Panc1 (cell line): ENCODE measurements at regions not wholly inside any gene's neighbourhood (a gene's known extent, or its start where the extent isn't known, plus 50 kb on each side); places are given as distances from the start of the nearest gene placed in this dataset.

ENCODE experiments used
- ATAC-seq: fragments of 200-7000 bp; cut with Tn5 transposase; 2 replicates; pipeline ENCODE4 v1.9.1; 2020; ENCODE audit warnings: mild to moderate bottlenecking, moderate library complexity
- BruUV-seq: library from RNA; stranded (reverse); fragments of 400-500 nt; replicated peaks from 2 replicates; lab custom pipeline; 2021; lab: Mats Ljungman, UMichigan
- CTCF ChIA-PET: fragments of 300-600 bp; sonication (Branson Sonifier 250); formaldehyde crosslinking; loops from one replicate; lab custom pipeline; 2022; ENCODE audit warnings: antibody characterized with exemption; lab: Charles Lee
- POLR2A ChIA-PET: fragments of 300-600 bp; sonication (Branson Sonifier 250); formaldehyde crosslinking; loops from one replicate; lab custom pipeline; 2022; ENCODE audit warnings: antibody characterized with exemption; lab: Charles Lee
- DNase-seq: peaks from one replicate; pipeline ENCODE4 v3.0.0-alpha.2; 2010; ENCODE audit warnings: low read depth, low spot score
- H3K27ac ChIP-seq: 2 replicates; pipeline ENCODE4 v1.5.1; 2011; ENCODE audit warnings: mild to moderate bottlenecking, low read length, inconsistent platforms
- H3K27me3 ChIP-seq: fragments of 200-500 bp; sonication (Bioruptor generic); 2 replicates; pipeline ENCODE4 v1.6.0; 2014; ENCODE audit warnings: low read length, inconsistent platforms; ENCODE audit not compliant: control insufficient read depth, insufficient read depth
- H3K36me3 ChIP-seq: fragments of 200-500 bp; sonication (Bioruptor generic); 2 replicates; pipeline ENCODE4 v1.5.1; 2014; ENCODE audit warnings: inconsistent platforms, mild to moderate bottlenecking, low read length, moderate library complexity; ENCODE audit not compliant: control insufficient read depth, insufficient read depth
- H3K4me1 ChIP-seq: 2 replicates; pipeline ENCODE4 v1.5.1; 2011; ENCODE audit warnings: inconsistent platforms, mild to moderate bottlenecking, low read length, moderate library complexity; ENCODE audit not compliant: control insufficient read depth, insufficient read depth
- H3K4me3 ChIP-seq, 2 experiments: 2 replicates each; pipeline ENCODE4 v1.5.1; 2011 to 2012; ENCODE audit warnings: low read depth in 2 of 2, low read length in 2 of 2, mild to moderate bottlenecking in 2 of 2, inconsistent platforms in 1 of 2, moderate library complexity in 1 of 2
- H3K9me3 ChIP-seq: fragments of 200-500 bp; sonication (Bioruptor generic); 2 replicates; pipeline ENCODE4 v1.5.1; 2014; ENCODE audit warnings: low read depth, mild to moderate bottlenecking, inconsistent platforms, low read length, moderate library complexity; ENCODE audit not compliant: control insufficient read depth, insufficient read depth
- POLR2AphosphoS5 ChIP-seq: IDR thresholded peaks from 2 replicates; pipeline ENCODE4 v1.6.1; 2012; ENCODE audit warnings: mild to moderate bottlenecking, low read depth, low read length, moderate library complexity
- SIN3A ChIP-seq: IDR thresholded peaks from 2 replicates; pipeline ENCODE4 v1.6.1; 2012; ENCODE audit warnings: low read depth, mild to moderate bottlenecking, low read length, moderate library complexity, borderline replicate concordance; ENCODE audit not compliant: insufficient read depth
- TCF7L2 ChIP-seq: IDR thresholded peaks from 2 replicates; pipeline ENCODE4 v1.6.1; 2011; ENCODE audit warnings: mild to moderate bottlenecking, low read depth, low read length, inconsistent platforms
- in situ Hi-C: cut with HindIII; loops from 2 replicates; pipeline ENCODE4 v1.10.0; 2016; ENCODE audit warnings: low sequenced_read_pairs, low pct_unique_long_range_greater_than_20kb
- intact Hi-C: fragments of 100-400 bp; cut with micrococcal nuclease; formaldehyde crosslinking; loops from one replicate; pipeline ENCODE4 v1.10.0; 2022; ENCODE audit not compliant: unreplicated experiment
- TF ChIP-seq, protein P1 (sequence below), 2 experiments: IDR thresholded peaks; 2 replicates each; pipeline ENCODE4 v1.6.1; 2011 to 2012; ENCODE audit warnings: low read depth in 2 of 2, control low read depth in 1 of 2, low read length in 1 of 2, mild to moderate bottlenecking in 1 of 2, moderate library complexity in 1 of 2; ENCODE audit not compliant: insufficient read depth in 1 of 2
- TF ChIP-seq, protein P2 (sequence below): fragments of 450-650 bp; IDR thresholded peaks from 2 replicates; pipeline ENCODE4 v1.5.1; 2017; ENCODE audit warnings: mild to moderate bottlenecking

DNA sequence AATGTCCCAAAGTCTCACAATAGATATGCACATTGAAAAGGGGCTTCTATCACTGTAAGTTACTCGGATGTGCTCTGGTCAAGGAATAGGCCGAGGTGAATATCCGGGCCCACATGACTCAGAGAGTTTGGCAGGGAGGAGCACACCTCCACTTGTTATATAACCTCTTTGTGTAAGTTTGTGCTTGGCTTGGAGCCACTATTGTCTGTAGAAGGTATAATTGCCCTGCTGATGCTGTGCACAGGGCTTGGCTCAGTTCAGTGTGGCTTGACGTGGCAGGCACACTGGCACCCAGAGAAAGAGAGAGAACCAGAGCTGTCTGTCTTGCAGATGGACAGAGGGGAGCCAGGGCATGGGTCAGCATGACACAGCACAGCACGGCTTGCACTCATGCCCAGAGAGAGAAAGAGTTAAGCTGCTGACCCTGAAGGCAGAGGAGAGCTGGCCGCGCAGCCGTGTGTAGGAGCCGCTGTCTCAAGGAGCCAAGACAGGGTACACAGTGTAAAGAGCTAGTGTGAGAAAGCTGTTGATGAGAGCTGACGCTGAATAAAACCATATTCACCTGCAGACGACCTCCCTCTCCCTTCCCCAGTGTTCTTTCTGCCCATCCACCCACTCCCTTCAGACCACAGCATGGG is 482.5 kb downstream of the C6orf118 start:
- H3K9me3 ChIP-seq, result no peaks in the 10 kb centered on the region
- in situ Hi-C loops, result no loop called here
- no peak for DNase-seq
- CTCF ChIA-PET, result no interaction called here
- H3K4me3 ChIP-seq, result no peak overlapping the region
- TF ChIP-seq, protein P1, sequence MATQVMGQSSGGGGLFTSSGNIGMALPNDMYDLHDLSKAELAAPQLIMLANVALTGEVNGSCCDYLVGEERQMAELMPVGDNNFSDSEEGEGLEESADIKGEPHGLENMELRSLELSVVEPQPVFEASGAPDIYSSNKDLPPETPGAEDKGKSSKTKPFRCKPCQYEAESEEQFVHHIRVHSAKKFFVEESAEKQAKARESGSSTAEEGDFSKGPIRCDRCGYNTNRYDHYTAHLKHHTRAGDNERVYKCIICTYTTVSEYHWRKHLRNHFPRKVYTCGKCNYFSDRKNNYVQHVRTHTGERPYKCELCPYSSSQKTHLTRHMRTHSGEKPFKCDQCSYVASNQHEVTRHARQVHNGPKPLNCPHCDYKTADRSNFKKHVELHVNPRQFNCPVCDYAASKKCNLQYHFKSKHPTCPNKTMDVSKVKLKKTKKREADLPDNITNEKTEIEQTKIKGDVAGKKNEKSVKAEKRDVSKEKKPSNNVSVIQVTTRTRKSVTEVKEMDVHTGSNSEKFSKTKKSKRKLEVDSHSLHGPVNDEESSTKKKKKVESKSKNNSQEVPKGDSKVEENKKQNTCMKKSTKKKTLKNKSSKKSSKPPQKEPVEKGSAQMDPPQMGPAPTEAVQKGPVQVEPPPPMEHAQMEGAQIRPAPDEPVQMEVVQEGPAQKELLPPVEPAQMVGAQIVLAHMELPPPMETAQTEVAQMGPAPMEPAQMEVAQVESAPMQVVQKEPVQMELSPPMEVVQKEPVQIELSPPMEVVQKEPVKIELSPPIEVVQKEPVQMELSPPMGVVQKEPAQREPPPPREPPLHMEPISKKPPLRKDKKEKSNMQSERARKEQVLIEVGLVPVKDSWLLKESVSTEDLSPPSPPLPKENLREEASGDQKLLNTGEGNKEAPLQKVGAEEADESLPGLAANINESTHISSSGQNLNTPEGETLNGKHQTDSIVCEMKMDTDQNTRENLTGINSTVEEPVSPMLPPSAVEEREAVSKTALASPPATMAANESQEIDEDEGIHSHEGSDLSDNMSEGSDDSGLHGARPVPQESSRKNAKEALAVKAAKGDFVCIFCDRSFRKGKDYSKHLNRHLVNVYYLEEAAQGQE (IDR thresholded peaks at IDR 0.05; ENCODE audit: insufficient read depth in 1 of 2, low read depth in 2 of 2, low read length in 1 of 2), result no peak
- TF ChIP-seq, protein P2, sequence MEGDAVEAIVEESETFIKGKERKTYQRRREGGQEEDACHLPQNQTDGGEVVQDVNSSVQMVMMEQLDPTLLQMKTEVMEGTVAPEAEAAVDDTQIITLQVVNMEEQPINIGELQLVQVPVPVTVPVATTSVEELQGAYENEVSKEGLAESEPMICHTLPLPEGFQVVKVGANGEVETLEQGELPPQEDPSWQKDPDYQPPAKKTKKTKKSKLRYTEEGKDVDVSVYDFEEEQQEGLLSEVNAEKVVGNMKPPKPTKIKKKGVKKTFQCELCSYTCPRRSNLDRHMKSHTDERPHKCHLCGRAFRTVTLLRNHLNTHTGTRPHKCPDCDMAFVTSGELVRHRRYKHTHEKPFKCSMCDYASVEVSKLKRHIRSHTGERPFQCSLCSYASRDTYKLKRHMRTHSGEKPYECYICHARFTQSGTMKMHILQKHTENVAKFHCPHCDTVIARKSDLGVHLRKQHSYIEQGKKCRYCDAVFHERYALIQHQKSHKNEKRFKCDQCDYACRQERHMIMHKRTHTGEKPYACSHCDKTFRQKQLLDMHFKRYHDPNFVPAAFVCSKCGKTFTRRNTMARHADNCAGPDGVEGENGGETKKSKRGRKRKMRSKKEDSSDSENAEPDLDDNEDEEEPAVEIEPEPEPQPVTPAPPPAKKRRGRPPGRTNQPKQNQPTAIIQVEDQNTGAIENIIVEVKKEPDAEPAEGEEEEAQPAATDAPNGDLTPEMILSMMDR, result no peak
- no peak for TF ChIP-seq SIN3A
- no peak for TF ChIP-seq TCF7L2
- no peak for TF ChIP-seq POLR2AphosphoS5
- intact Hi-C loops, result no loop called here
- H3K4me1 ChIP-seq, result no peaks in the 10 kb centered on the region
- H3K27ac ChIP-seq, result no peak overlapping the region
- BruUV-seq, result no TSS peak
- no peaks in the 10 kb centered on the region for H3K36me3 ChIP-seq
- peak; percentile 66; the same call in 1 of the 2 replicates for ATAC-seq
- POLR2A ChIA-PET, result no interaction called here
- H3K27me3 ChIP-seq, result no peaks in the 10 kb centered on the region

- no peak for TF ChIP-seq POLR2AphosphoS5
- TF ChIP-seq, protein P1 (IDR thresholded peaks at IDR 0.05; ENCODE audit: insufficient read depth in 1 of 2, low read depth in 2 of 2, low read length in 1 of 2), result no peak
- TF ChIP-seq, protein P2, result no peak
- no peak for TF ChIP-seq TCF7L2
- TF ChIP-seq SIN3A, result no peak
- in situ Hi-C loops, result no loop called here
- no peak for DNase-seq
- Histone ChIP-seq H3K27ac (no peak overlapping the region), H3K4me3 (no peak overlapping the region), H3K36me3 (no peaks in the 10 kb centered on the region), H3K9me3 (no peaks in the 10 kb centered on the region), H3K27me3 (no peaks in the 10 kb centered on the region), H3K4me1 (no peaks in the 10 kb centered on the region)
- intact Hi-C loops, result no loop called here
- BruUV-seq, result no TSS peak
- POLR2A ChIA-PET, result no interaction called here
- no peak for ATAC-seq
- CTCF ChIA-PET, result no interaction called here
Observed at GRCh38 chr6:164825386-164825785, 484.0 kb downstream of the C6orf118 start.
